ENCODE measurements at regions not wholly inside any gene's neighbourhood (a gene's known extent, or its start where the extent isn't known, plus 50 kb on each side); places are given as distances from the start of the nearest gene placed in this dataset.

DNA sequence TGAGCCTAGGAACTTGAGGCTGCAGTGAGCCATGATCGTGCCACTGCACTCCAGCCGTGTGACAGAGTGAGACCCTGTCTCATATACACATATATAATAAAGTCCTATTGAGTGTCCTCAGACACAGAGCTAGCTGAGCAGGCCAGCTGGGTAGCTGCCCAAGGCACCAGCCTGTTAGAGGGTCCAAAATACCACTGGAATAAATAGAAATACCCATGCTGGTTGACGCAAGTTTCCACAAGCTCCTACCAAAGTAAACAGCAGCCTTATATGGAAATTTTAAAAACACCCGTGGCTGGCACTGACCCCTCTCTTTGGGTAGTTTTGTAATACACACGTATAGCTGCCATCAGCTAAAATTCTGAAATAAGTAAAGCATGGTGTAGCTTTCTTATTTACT lies 348.6 kb downstream of the BCOR start:
- TF ChIP-seq, protein P1, sequence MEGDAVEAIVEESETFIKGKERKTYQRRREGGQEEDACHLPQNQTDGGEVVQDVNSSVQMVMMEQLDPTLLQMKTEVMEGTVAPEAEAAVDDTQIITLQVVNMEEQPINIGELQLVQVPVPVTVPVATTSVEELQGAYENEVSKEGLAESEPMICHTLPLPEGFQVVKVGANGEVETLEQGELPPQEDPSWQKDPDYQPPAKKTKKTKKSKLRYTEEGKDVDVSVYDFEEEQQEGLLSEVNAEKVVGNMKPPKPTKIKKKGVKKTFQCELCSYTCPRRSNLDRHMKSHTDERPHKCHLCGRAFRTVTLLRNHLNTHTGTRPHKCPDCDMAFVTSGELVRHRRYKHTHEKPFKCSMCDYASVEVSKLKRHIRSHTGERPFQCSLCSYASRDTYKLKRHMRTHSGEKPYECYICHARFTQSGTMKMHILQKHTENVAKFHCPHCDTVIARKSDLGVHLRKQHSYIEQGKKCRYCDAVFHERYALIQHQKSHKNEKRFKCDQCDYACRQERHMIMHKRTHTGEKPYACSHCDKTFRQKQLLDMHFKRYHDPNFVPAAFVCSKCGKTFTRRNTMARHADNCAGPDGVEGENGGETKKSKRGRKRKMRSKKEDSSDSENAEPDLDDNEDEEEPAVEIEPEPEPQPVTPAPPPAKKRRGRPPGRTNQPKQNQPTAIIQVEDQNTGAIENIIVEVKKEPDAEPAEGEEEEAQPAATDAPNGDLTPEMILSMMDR (optimal IDR thresholded peaks at IDR 0.05 in 1 of 3, IDR thresholded peaks at IDR 0.05 in 1 of 3, conservative IDR thresholded peaks at IDR 0.05 in 1 of 3; ENCODE audit: extremely low read depth in 1 of 3, insufficient read depth in 2 of 3, low read length in 3 of 3), result no peak
- no peak for TF ChIP-seq EZH2 (IDR thresholded peaks at IDR 0.05; ENCODE audit: low read length)

Measured in keratinocyte (primary cell).